ENCODE measurements at regions not wholly inside any gene's neighbourhood (a gene's known extent, or its start where the extent isn't known, plus 50 kb on each side); places are given as distances from the start of the nearest gene placed in this dataset.

GRCh38 chr11:80349997-80350396, 909.2 kb upstream of the TENM4 start:
- TF ChIP-seq EGR1 (IDR thresholded peaks at IDR 0.05; ENCODE audit: borderline replicate concordance, low read depth, low read length) (no peak), SP2 (IDR thresholded peaks at IDR 0.05; ENCODE audit: low read length) (no peak), FOSL1 (IDR thresholded peaks at IDR 0.05; ENCODE audit: insufficient read depth, low read depth, low read length) (no peak), KDM1A (IDR thresholded peaks at IDR 0.05; ENCODE audit: borderline replicate concordance, low read length) (no peak)

Measured in H1 (cell line).